Endothelial cell of umbilical vein (primary cell): ENCODE measurements at regions not wholly inside any gene's neighbourhood (a gene's known extent, or its start where the extent isn't known, plus 50 kb on each side); places are given as distances from the start of the nearest gene placed in this dataset.

Experiments
- CTCF ChIP-seq, 2 donors: IDR thresholded peaks; 1 replicate in 1 of 2; 2 replicates in 1 of 2; pipeline ENCODE4 v1.5.1; 2011; ENCODE audit warnings: low read length in 2 of 2, mild to moderate bottlenecking in 2 of 2, moderate library complexity in 2 of 2, control low read depth in 1 of 2, inconsistent platforms in 1 of 2, low read depth in 1 of 2; ENCODE audit not compliant: insufficient read depth in 1 of 2; ENCODE audit errors: extremely low read depth in 1 of 2
- FOS ChIP-seq: IDR thresholded peaks from 2 replicates; pipeline ENCODE4 v1.6.1; 2011; ENCODE audit warnings: mild to moderate bottlenecking, low read length, moderate library complexity, borderline replicate concordance; ENCODE audit not compliant: insufficient read depth
- GATA2 ChIP-seq: IDR thresholded peaks from 2 replicates; pipeline ENCODE4 v1.7.0; 2011; ENCODE audit warnings: low read depth, mild to moderate bottlenecking, moderate library complexity, mixed read lengths, low read length; ENCODE audit not compliant: insufficient read length, insufficient read depth
- MAX ChIP-seq: IDR thresholded peaks from 2 replicates; pipeline ENCODE4 v1.6.1; 2011; ENCODE audit not compliant: insufficient read depth, insufficient read length
- MYC ChIP-seq: IDR thresholded peaks from one replicate; pipeline ENCODE4 v1.6.1; 2011; ENCODE audit warnings: mild to moderate bottlenecking, low read depth, low read length
- POLR2A ChIP-seq: IDR thresholded peaks from 2 replicates; pipeline ENCODE4 v1.6.1; 2012; ENCODE audit warnings: low read depth, mild to moderate bottlenecking, control low read depth, low read length
- POLR2AphosphoS5 ChIP-seq: IDR thresholded peaks from 2 replicates; pipeline ENCODE4 v1.6.1; 2012; ENCODE audit warnings: low read depth, mild to moderate bottlenecking, control low read depth, low read length, moderate library complexity; ENCODE audit not compliant: insufficient read depth

- TF ChIP-seq CTCF (IDR thresholded peaks at IDR 0.05; ENCODE audit: extremely low read depth in 1 of 2, insufficient read depth in 1 of 2, low read depth in 1 of 2, low read length in 2 of 2) = no peak
- no peak for TF ChIP-seq POLR2AphosphoS5
- no peak for TF ChIP-seq POLR2A
- no peak for TF ChIP-seq MYC
- TF ChIP-seq MAX = no peak
- TF ChIP-seq GATA2 = no peak
- TF ChIP-seq FOS = no peak
These were observed 427.9 kb upstream of the AGTR1 start for GRCh38 chr3:148269816-148270215.
